Neuronal stem cell (in vitro differentiated cells): ENCODE measurements at regions not wholly inside any gene's neighbourhood (a gene's known extent, or its start where the extent isn't known, plus 50 kb on each side); places are given as distances from the start of the nearest gene placed in this dataset.

Source experiments
- DNase-seq: peaks from one replicate; pipeline ENCODE4 v3.0.0-alpha.2; 2013; ENCODE audit warnings: low spot score
- H2AFZ ChIP-seq: one replicate; pipeline ENCODE4 v1.6.1; 2013; ENCODE audit warnings: mild to moderate bottlenecking, low read length, inconsistent platforms
- H2AK5ac ChIP-seq: 2 replicates; pipeline ENCODE4 v1.6.1; 2013; ENCODE audit warnings: low read depth, mild to moderate bottlenecking, inconsistent platforms, low read length, moderate library complexity, mixed read lengths
- H2BK120ac ChIP-seq: 2 replicates; pipeline ENCODE4 v1.6.1; 2013; ENCODE audit warnings: low read depth, mild to moderate bottlenecking, inconsistent platforms, low read length, moderate library complexity, mixed read lengths
- H2BK12ac ChIP-seq: one replicate; pipeline ENCODE4 v1.6.1; 2013; ENCODE audit warnings: low read length, inconsistent platforms
- H2BK15ac ChIP-seq: 2 replicates; pipeline ENCODE4 v1.6.1; 2013; ENCODE audit warnings: mild to moderate bottlenecking, low read length, inconsistent platforms, mixed read lengths
- H2BK5ac ChIP-seq: one replicate; pipeline ENCODE4 v1.6.1; 2013; ENCODE audit warnings: inconsistent platforms, mild to moderate bottlenecking, low read length, moderate library complexity
- H3K14ac ChIP-seq: one replicate; pipeline ENCODE4 v1.6.1; 2013; ENCODE audit warnings: low read length, inconsistent platforms
- H3K18ac ChIP-seq: 2 replicates; pipeline ENCODE4 v1.6.1; 2013; ENCODE audit warnings: low read length, inconsistent platforms
- H3K23ac ChIP-seq: 2 replicates; pipeline ENCODE4 v1.6.1; 2013; ENCODE audit warnings: low read depth, mild to moderate bottlenecking, mixed read lengths, low read length, inconsistent platforms; ENCODE audit not compliant: poor library complexity
- H3K27ac ChIP-seq: replicated peaks from 3 replicates; pipeline ENCODE4 v1.5.1; 2013; ENCODE audit warnings: low read length, inconsistent platforms
- H3K27me3 ChIP-seq, 3 experiments: 2 replicates each; pipeline ENCODE4 v1.6.1; 2013; ENCODE audit warnings: low read length in 3 of 3, mild to moderate bottlenecking in 2 of 3, inconsistent platforms in 1 of 3, low read depth in 1 of 3, mixed read lengths in 1 of 3, moderate library complexity in 1 of 3; ENCODE audit not compliant: control insufficient read depth in 3 of 3, insufficient read depth in 3 of 3
- H3K36me3 ChIP-seq, 2 donors: replicated peaks in 1 of 2; 2 replicates each; pipeline ENCODE4 v1.6.1; 2013; ENCODE audit warnings: low read length in 2 of 2; ENCODE audit not compliant: control insufficient read depth in 2 of 2, insufficient read depth in 2 of 2
- H3K4ac ChIP-seq: 2 replicates; pipeline ENCODE4 v1.6.1; 2013; ENCODE audit warnings: inconsistent platforms, mild to moderate bottlenecking, low read length, moderate library complexity
- H3K4me1 ChIP-seq, 2 donors: 1 replicate in 1 of 2; 2 replicates in 1 of 2; pipeline ENCODE4 v1.6.1; 2013; ENCODE audit warnings: low read length in 2 of 2, low read depth in 1 of 2; ENCODE audit not compliant: control insufficient read depth in 2 of 2, insufficient read depth in 1 of 2
- H3K4me2 ChIP-seq: one replicate; pipeline ENCODE4 v1.6.1; 2013; ENCODE audit warnings: mild to moderate bottlenecking, low read length, inconsistent platforms; ENCODE audit not compliant: insufficient read depth, poor library complexity, severe bottlenecking
- H3K4me3 ChIP-seq, 2 donors: 2 replicates each; pipeline ENCODE4 v1.5.1; 2013; ENCODE audit warnings: low read length in 2 of 2, mild to moderate bottlenecking in 2 of 2, inconsistent platforms in 1 of 2, moderate library complexity in 1 of 2
- H3K79me1 ChIP-seq: one replicate; pipeline ENCODE4 v1.6.1; 2013; ENCODE audit warnings: low read depth, mild to moderate bottlenecking, inconsistent platforms, low read length, moderate library complexity
- H3K9ac ChIP-seq: one replicate; pipeline ENCODE4 v1.6.1; 2013; ENCODE audit warnings: mild to moderate bottlenecking, low read depth, low read length, inconsistent platforms; ENCODE audit not compliant: poor library complexity
- H3K9me3 ChIP-seq, 2 donors: replicated peaks in 1 of 2; 2 replicates each; pipeline versions ENCODE3 to v1.6.1; 2013; ENCODE audit warnings: low read length in 2 of 2, mild to moderate bottlenecking in 2 of 2, inconsistent platforms in 1 of 2, low read depth in 1 of 2, mixed read lengths in 1 of 2, moderate library complexity in 1 of 2; ENCODE audit not compliant: control insufficient read depth in 2 of 2, insufficient read depth in 1 of 2
- H4K8ac ChIP-seq: one replicate; pipeline ENCODE4 v1.6.1; 2013; ENCODE audit warnings: low read depth, mild to moderate bottlenecking, inconsistent platforms, low read length, moderate library complexity
- H4K91ac ChIP-seq: one replicate; pipeline ENCODE4 v1.6.1; 2013; ENCODE audit warnings: low read length, low read depth, mild to moderate bottlenecking, inconsistent platforms; ENCODE audit not compliant: poor library complexity
- WGBS, 2 donors: extraction: QIAGEN DNeasy Blood & Tissue Kit; methylation state at CpG; one replicate each; pipeline ENCODE4 v1.1.7; 2013; ENCODE audit warnings: missing lambda C conversion rate in 2 of 2, mixed read lengths in 1 of 2; ENCODE audit not compliant: insufficient read length in 2 of 2, insufficient replicate concordance in 1 of 2; ENCODE audit errors: extremely low coverage in 2 of 2; 5-methylcytosine and 5-hydroxymethylcytosine counted together

DNA sequence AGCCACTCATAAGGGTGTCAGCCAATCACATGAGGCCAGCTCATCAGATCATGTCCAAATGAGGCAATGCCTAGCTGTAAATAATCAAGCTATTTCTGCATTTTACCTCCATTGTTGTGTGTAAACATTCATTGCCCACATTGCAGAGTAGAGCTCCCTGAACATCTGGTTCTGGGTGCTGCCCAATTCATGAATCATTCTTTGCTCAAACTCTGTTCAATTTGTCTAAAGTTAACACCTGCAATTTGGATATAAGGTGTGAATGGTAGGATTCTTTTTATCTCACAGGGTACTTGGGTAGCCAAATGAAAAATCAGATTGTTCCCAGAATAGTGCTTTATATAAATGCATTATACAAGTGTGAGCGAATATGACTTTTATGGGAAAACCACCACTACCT is 345.5 kb upstream of the NT5C1B start:
- no peak for DNase-seq
- H3K4ac ChIP-seq = no peak overlapping the region
- H3K4me1 ChIP-seq = peaks cover 5 to 7% of the 10 kb centered on the region in 2 donors
- no CpG with 5 or more reads among the region's 1 CpG for WGBS, 2 donors
- no peak overlapping the region for H2AFZ ChIP-seq
- no peak overlapping the region for H3K14ac ChIP-seq
- H3K79me1 ChIP-seq = no peaks in the 10 kb centered on the region
- no peak overlapping the region for H3K4me2 ChIP-seq
- H3K27me3 ChIP-seq = no peaks in the 10 kb centered on the region
- no peak overlapping the region for H4K91ac ChIP-seq
- H3K27ac ChIP-seq = no peak overlapping the region
- no peaks in the 10 kb centered on the region for H3K9me3 ChIP-seq
- no peak overlapping the region for H2BK15ac ChIP-seq
- no peak overlapping the region for H2AK5ac ChIP-seq
- no peak overlapping the region for H3K9ac ChIP-seq
- H3K4me3 ChIP-seq = no peak overlapping the region
- no peak overlapping the region for H3K23ac ChIP-seq
- H2BK12ac ChIP-seq = no peak overlapping the region
- no peak overlapping the region for H2BK120ac ChIP-seq
- H3K18ac ChIP-seq = no peak overlapping the region
- no peak overlapping the region for H4K8ac ChIP-seq
- H2BK5ac ChIP-seq = no peak overlapping the region
- no peaks in the 10 kb centered on the region for H3K36me3 ChIP-seq

DNA sequence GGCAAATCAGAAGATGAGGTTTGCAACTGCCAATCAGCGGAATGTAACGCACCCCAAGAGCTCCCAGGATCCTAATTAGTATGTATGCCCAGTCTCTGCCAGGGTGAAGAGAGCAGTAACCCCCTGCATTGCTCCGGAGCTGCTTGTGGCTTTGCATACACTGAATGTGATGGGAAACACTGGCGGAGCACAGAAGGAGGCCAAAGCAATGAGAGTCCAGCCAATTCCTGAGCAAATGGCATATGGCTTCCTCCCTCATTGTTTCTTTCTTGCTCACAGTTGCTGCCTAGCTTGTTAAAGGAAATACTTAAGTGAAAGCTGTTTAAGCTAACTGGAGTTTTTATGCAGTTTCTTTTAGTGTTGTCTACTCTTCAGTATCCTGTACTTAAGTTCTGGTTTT is 343.5 kb upstream of the NT5C1B start:
- no peak overlapping the region for H4K91ac ChIP-seq
- H2BK12ac ChIP-seq = no peak overlapping the region
- H3K9me3 ChIP-seq = no peaks in the 10 kb centered on the region
- H3K23ac ChIP-seq = no peak overlapping the region
- H3K14ac ChIP-seq = no peak overlapping the region
- no peak overlapping the region for H2AK5ac ChIP-seq
- H2AFZ ChIP-seq = peak overlapping the region; percentile 67
- H3K27me3 ChIP-seq = no peaks in the 10 kb centered on the region
- H3K4ac ChIP-seq = no peak overlapping the region
- no peak overlapping the region for H3K4me2 ChIP-seq
- H2BK5ac ChIP-seq = no peak overlapping the region
- WGBS, 2 donors = no CpG with 5 or more reads among the region's 4 CpGs
- H3K36me3 ChIP-seq = no peaks in the 10 kb centered on the region
- H4K8ac ChIP-seq = no peak overlapping the region
- H3K4me1 ChIP-seq = peaks cover 5 to 7% of the 10 kb centered on the region in 2 donors
- H2BK120ac ChIP-seq = no peak overlapping the region
- H2BK15ac ChIP-seq = no peak overlapping the region
- H3K9ac ChIP-seq = no peak overlapping the region
- H3K79me1 ChIP-seq = no peaks in the 10 kb centered on the region
- H3K18ac ChIP-seq = peak overlapping the region; percentile 39
- no peak overlapping the region for H3K27ac ChIP-seq
- no peak for DNase-seq
- no peak overlapping the region for H3K4me3 ChIP-seq

DNA sequence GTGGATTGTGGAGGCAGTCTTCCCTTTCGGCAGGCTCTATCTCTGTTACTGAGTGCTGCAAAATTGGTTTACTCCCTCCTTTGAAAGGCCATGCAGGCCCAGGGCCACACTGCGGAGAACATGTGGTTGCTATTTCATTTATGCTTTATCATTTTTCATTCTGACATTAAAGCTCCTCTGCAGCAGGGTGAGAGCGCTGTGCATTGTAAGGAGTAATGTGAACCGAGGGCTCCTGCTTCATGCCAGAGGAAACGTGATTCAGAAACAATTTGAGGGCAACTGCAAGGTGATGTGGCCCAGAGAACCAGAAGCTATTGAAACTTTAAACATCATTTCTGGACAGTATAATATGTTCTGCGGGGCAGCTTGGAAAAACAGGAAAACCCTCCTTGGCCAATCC is 341.6 kb upstream of the NT5C1B start:
- no peak overlapping the region for H3K4me3 ChIP-seq
- H3K27ac ChIP-seq = no peak overlapping the region
- H3K4me2 ChIP-seq = no peak overlapping the region
- no peak overlapping the region for H2BK5ac ChIP-seq
- H3K4me1 ChIP-seq = peaks cover 5 to 7% of the 10 kb centered on the region in 2 donors
- no peak overlapping the region for H3K4ac ChIP-seq
- H3K9me3 ChIP-seq = peaks cover 0 to 3% of the 10 kb centered on the region in 2 donors
- peak overlapping the region; percentile 15 for H2AFZ ChIP-seq
- H3K79me1 ChIP-seq = no peaks in the 10 kb centered on the region
- no peak overlapping the region for H4K91ac ChIP-seq
- H3K18ac ChIP-seq = no peak overlapping the region
- DNase-seq = no peak
- H3K36me3 ChIP-seq = no peaks in the 10 kb centered on the region
- no CpG with 5 or more reads among the region's 6 CpGs for WGBS, 2 donors
- H3K14ac ChIP-seq = no peak overlapping the region
- H3K27me3 ChIP-seq = no peaks in the 10 kb centered on the region
- no peak overlapping the region for H4K8ac ChIP-seq
- no peak overlapping the region for H2BK12ac ChIP-seq
- H2BK120ac ChIP-seq = no peak overlapping the region
- H3K9ac ChIP-seq = no peak overlapping the region
- no peak overlapping the region for H2BK15ac ChIP-seq
- H2AK5ac ChIP-seq = no peak overlapping the region
- H3K23ac ChIP-seq = no peak overlapping the region

DNA sequence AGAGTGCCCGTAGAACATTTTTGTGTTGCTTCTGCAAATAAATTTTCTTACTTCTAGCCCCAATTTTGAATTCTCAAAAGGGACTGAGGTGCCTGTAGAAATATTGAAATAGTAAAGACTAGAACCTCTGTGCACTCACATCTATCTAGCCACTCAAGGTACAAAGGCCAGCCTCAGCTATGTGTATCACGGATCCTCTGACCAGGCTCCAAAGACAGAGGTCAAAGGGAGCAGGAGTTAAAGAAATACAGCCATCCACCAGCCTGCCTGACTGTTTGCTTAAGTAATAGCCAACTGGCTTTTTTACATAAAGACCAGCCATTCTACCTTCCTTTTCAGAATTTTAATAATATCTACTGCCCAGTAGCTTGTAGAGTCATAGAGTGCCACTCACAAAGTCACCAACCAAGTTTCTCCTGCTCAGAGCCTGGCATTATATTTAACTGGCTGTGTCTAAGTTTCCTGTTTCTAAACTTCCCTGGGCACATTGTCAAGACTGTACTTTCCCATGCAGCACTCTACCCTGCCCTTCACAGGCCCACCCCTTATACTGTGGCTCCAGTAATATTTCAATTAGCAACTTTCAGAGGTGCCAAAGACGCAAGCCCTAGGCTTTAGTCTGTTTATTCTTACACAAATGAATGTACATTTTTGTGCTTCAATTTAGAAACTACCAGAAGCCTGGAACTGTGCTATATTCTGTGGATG is 338.3 kb upstream of the NT5C1B start:
- Histone ChIP-seq H2BK15ac (no peak overlapping the region), H2BK12ac (no peak overlapping the region), H3K9ac (no peak overlapping the region), H4K91ac (no peak overlapping the region), H3K9me3 (peaks cover 0 to 3% of the 10 kb centered on the region in 2 donors), H3K23ac (no peak overlapping the region), H2BK120ac (no peak overlapping the region), H3K4me2 (no peak overlapping the region), H3K27me3 (no peaks in the 10 kb centered on the region), H2BK5ac (no peak overlapping the region), H3K14ac (no peak overlapping the region), H4K8ac (no peak overlapping the region), H3K79me1 (no peaks in the 10 kb centered on the region), H3K4me3 (no peak overlapping the region), H2AFZ (no peak overlapping the region), H3K4ac (no peak overlapping the region), H3K4me1 (peaks cover under 1 to 2% of the 10 kb centered on the region in 2 donors), H3K18ac (no peak overlapping the region), H3K27ac (no peak overlapping the region), H2AK5ac (no peak overlapping the region), H3K36me3 (no peaks in the 10 kb centered on the region)
- no peak for DNase-seq
- WGBS, 2 donors = no CpG with 5 or more reads among the region's 3 CpGs
